H1 (cell line): ENCODE measurements at regions not wholly inside any gene's neighbourhood (a gene's known extent, or its start where the extent isn't known, plus 50 kb on each side); places are given as distances from the start of the nearest gene placed in this dataset.

Source experiments
- HDAC6 ChIP-seq: IDR thresholded peaks from one replicate; pipeline ENCODE4 v1.7.1; 2012; ENCODE audit warnings: low read depth, mild to moderate bottlenecking, inconsistent platforms, low read length, moderate library complexity
- PHF8 ChIP-seq: fragments of 200-600 bp; sonication (generic); conservative IDR thresholded peaks from 2 replicates; pipeline ENCODE4 v1.7.1; 2012; ENCODE audit warnings: low read depth, mild to moderate bottlenecking, inconsistent platforms, low read length, moderate library complexity

GRCh38 chr2:40584432-40584831 lies 132.5 kb upstream of the SLC8A1 start (continued):
- TF ChIP-seq HDAC6 (no peak), PHF8 (no peak)
